A549 (cell line): ENCODE measurements at regions not wholly inside any gene's neighbourhood (a gene's known extent, or its start where the extent isn't known, plus 50 kb on each side); places are given as distances from the start of the nearest gene placed in this dataset.

Experiments
- ATAC-seq, 2 experiments: fragments of 200-7000 bp in 1 of 2; fragments of >200 bp in 1 of 2; cut with Nextera tagmentation in 1 of 2; cut with Tn5 transposase in 1 of 2; 3 replicates each; pipeline versions ENCODE4 v1.8.0 to v1.9.1; 2018 to 2020; ENCODE audit warnings: mild to moderate bottlenecking in 1 of 2, moderate library complexity in 1 of 2
- CTCF ChIA-PET: fragments of 300-600 bp; sonication (Branson Sonifier 250); formaldehyde crosslinking; extraction: SDS; loops from one replicate; lab custom pipeline; 2021; ENCODE audit warnings: antibody characterized with exemption, inconsistent platforms; lab: Yijun Ruan, JAX
- POLR2A ChIA-PET: fragments of 350-600 bp; formaldehyde crosslinking; extraction: SDS; loops from one replicate; lab custom pipeline; 2021; ENCODE audit warnings: antibody characterized with exemption, inconsistent platforms; lab: Yijun Ruan, JAX
- DNase-seq, 2 experiments: peaks; one replicate each; pipeline versions ENCODE4 v3.0.0 to v3.0.0-alpha.2; 2011 to 2016; ENCODE audit warnings: low read depth in 1 of 2, low spot score in 1 of 2
- FAIRE-seq: peaks from 2 replicates; lab custom pipeline; 2011; peaks lifted over from hg19 to GRCh38; lab: Jason Lieb, UNC
- H3K27ac ChIP-seq, 2 experiments: fragments of >200 bp; sonication (Bioruptor Twin); formaldehyde crosslinking; 3 replicates each; pipeline ENCODE4 v1.5.1; 2016 to 2017
- H3K4me1 ChIP-seq: fragments of >200 bp; sonication (Bioruptor Twin); formaldehyde crosslinking; 3 replicates; pipeline ENCODE4 v1.6.1; 2016
- H3K4me2 ChIP-seq: fragments of >200 bp; sonication (Bioruptor Twin); formaldehyde crosslinking; 3 replicates; pipeline ENCODE4 v1.6.1; 2016
- H3K4me3 ChIP-seq: fragments of >200 bp; sonication (Bioruptor Twin); formaldehyde crosslinking; 3 replicates; pipeline ENCODE4 v1.5.1; 2016
- H3K9me3 ChIP-seq: fragments of >200 bp; sonication (Bioruptor Twin); formaldehyde crosslinking; 3 replicates; pipeline ENCODE4 v1.6.1; 2016
- BHLHE40 ChIP-seq: IDR thresholded peaks from 2 replicates; pipeline ENCODE4 v1.6.1; 2012; ENCODE audit warnings: low read depth, low read length, inconsistent platforms
- CBX8 ChIP-seq: fragments of 200-600 bp; sonication (generic); IDR thresholded peaks from 2 replicates; pipeline ENCODE4 v1.6.1; 2016
- CHD4 ChIP-seq: fragments of 200-600 bp; sonication (generic); IDR thresholded peaks from 2 replicates; pipeline ENCODE4 v1.6.1; 2016; ENCODE audit warnings: antibody characterized with exemption, mild to moderate bottlenecking, borderline replicate concordance
- E2F6 ChIP-seq: IDR thresholded peaks from 2 replicates; pipeline ENCODE4 v1.6.1; 2012; ENCODE audit warnings: low read depth, borderline replicate concordance
- EHMT2 ChIP-seq: fragments of 200-600 bp; sonication (generic); IDR thresholded peaks from 2 replicates; pipeline ENCODE4 v1.6.1; 2016; ENCODE audit warnings: antibody characterized with exemption, low read depth, mild to moderate bottlenecking, moderate library complexity
- ELK1 ChIP-seq: fragments of 150-350 bp; IDR thresholded peaks from 2 replicates; pipeline ENCODE4 v1.6.1; 2014; ENCODE audit warnings: low read depth, mild to moderate bottlenecking, low read length
- FOSB ChIP-seq: fragments of 250-450 bp; sonication (Bioruptor Pico); IDR thresholded peaks from 2 replicates; pipeline ENCODE4 v1.5.0; 2020; ENCODE audit warnings: mild to moderate bottlenecking, moderate library complexity
- HEYL ChIP-seq: fragments of 250-450 bp; sonication (Bioruptor Pico); IDR thresholded peaks from 2 replicates; pipeline ENCODE4 v1.8.0; 2021; ENCODE audit warnings: mild to moderate bottlenecking, moderate library complexity
- HOXA7 ChIP-seq: fragments of 250-450 bp; sonication (Bioruptor Pico); IDR thresholded peaks from 2 replicates; pipeline ENCODE4 v1.5.0; 2020; ENCODE audit warnings: mild to moderate bottlenecking, moderate library complexity
- JUNB ChIP-seq: fragments of >200 bp; sonication (Bioruptor Twin); formaldehyde crosslinking; IDR thresholded peaks from 2 replicates; pipeline ENCODE4 v1.6.1; 2016
- KDM5A ChIP-seq: fragments of 200-600 bp; sonication (generic); IDR thresholded peaks from 2 replicates; pipeline ENCODE4 v1.6.1; 2016; ENCODE audit warnings: antibody characterized with exemption, mild to moderate bottlenecking
- NPAS2 ChIP-seq: fragments of 250-450 bp; sonication (Bioruptor Pico); IDR thresholded peaks from 2 replicates; pipeline ENCODE4 v1.8.0; 2022; ENCODE audit warnings: mild to moderate bottlenecking, moderate library complexity, borderline replicate concordance
- PBX3 ChIP-seq: IDR thresholded peaks from 2 replicates; pipeline ENCODE4 v1.6.1; 2012
- PHF8 ChIP-seq: fragments of 200-600 bp; sonication (generic); IDR thresholded peaks from 2 replicates; pipeline ENCODE4 v1.6.1; 2016; ENCODE audit warnings: low read depth, mild to moderate bottlenecking, antibody characterized with exemption, moderate library complexity, borderline replicate concordance
- POLR2A ChIP-seq: IDR thresholded peaks from 2 replicates; pipeline ENCODE4 v1.6.1; 2012; ENCODE audit warnings: mild to moderate bottlenecking, low read length
- RFX5 ChIP-seq: fragments of 450-650 bp; IDR thresholded peaks from 2 replicates; pipeline ENCODE4 v1.7.1; 2014; ENCODE audit warnings: antibody characterized with exemption, mild to moderate bottlenecking, moderate library complexity
- SREBF2 ChIP-seq: fragments of 450-650 bp; IDR thresholded peaks from 2 replicates; pipeline ENCODE4 v1.6.1; 2014; ENCODE audit warnings: mild to moderate bottlenecking, moderate library complexity
- TFCP2L1 ChIP-seq: fragments of 250-450 bp; sonication (Bioruptor Pico); IDR thresholded peaks from 2 replicates; pipeline ENCODE4 v1.5.0; 2021; ENCODE audit warnings: mild to moderate bottlenecking
- ZC3H11A ChIP-seq: fragments of 450-650 bp; IDR thresholded peaks from 2 replicates; pipeline ENCODE4 v1.6.1; 2014; ENCODE audit warnings: antibody characterized with exemption, mild to moderate bottlenecking
- ZNF302 ChIP-seq: fragments of 250-450 bp; sonication (Bioruptor Pico); IDR thresholded peaks from 2 replicates; pipeline ENCODE4 v1.9.0; 2021; ENCODE audit warnings: inconsistent platforms, mild to moderate bottlenecking, moderate library complexity
- ZSCAN20 ChIP-seq: fragments of 250-450 bp; sonication (Bioruptor Pico); IDR thresholded peaks from 2 replicates; pipeline ENCODE4 v1.8.0; 2022; ENCODE audit warnings: mild to moderate bottlenecking, moderate library complexity
- WGBS: methylation state at CpG from one replicate; pipeline ENCODE4 v1.1.6; 2017; ENCODE audit errors: missing lambda C conversion rate; 5-methylcytosine and 5-hydroxymethylcytosine counted together
- TF ChIP-seq, protein P1 (sequence below): fragments of >200 bp; sonication (Bioruptor Twin); formaldehyde crosslinking; IDR thresholded peaks from 2 replicates; pipeline ENCODE4 v1.6.1; 2016
- TF ChIP-seq, protein P2 (sequence below): fragments of >200 bp; sonication (Bioruptor Twin); formaldehyde crosslinking; IDR thresholded peaks from 3 replicates; pipeline ENCODE4 v1.6.1; 2016
- TF ChIP-seq, protein P3 (sequence below): IDR thresholded peaks from 2 replicates; pipeline ENCODE4 v1.6.1; 2012
- TF ChIP-seq, protein P4 (sequence below): fragments of >200 bp; sonication (Bioruptor Twin); formaldehyde crosslinking; IDR thresholded peaks from 3 replicates; pipeline ENCODE4 v1.5.1; 2016

- TF ChIP-seq E2F6: no peak
- no peak for TF ChIP-seq POLR2A
- no peak for TF ChIP-seq BHLHE40
- no peak for TF ChIP-seq RFX5
Measured at GRCh38 chr10:78864761-78865537, 203.8 kb upstream of the ZMIZ1 start (continued).

DNA sequence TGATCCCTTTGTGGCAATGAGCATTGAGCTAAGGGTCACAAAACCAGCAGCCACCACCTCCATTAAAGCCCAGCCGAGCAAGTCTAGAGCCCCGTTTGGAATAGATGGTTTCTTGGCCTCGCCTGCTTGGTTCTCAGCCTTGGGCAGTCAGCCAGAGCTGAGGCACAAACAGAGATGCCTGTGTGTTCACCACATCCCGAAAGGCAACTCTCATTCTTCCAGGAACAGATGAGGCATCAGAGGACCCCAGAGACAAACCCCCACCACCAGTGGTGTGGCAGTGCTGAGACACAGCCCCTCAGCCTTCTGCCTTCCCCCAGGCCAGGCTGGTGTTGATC lies 203.3 kb upstream of the ZMIZ1 start:
- no peak for FAIRE-seq

DNA sequence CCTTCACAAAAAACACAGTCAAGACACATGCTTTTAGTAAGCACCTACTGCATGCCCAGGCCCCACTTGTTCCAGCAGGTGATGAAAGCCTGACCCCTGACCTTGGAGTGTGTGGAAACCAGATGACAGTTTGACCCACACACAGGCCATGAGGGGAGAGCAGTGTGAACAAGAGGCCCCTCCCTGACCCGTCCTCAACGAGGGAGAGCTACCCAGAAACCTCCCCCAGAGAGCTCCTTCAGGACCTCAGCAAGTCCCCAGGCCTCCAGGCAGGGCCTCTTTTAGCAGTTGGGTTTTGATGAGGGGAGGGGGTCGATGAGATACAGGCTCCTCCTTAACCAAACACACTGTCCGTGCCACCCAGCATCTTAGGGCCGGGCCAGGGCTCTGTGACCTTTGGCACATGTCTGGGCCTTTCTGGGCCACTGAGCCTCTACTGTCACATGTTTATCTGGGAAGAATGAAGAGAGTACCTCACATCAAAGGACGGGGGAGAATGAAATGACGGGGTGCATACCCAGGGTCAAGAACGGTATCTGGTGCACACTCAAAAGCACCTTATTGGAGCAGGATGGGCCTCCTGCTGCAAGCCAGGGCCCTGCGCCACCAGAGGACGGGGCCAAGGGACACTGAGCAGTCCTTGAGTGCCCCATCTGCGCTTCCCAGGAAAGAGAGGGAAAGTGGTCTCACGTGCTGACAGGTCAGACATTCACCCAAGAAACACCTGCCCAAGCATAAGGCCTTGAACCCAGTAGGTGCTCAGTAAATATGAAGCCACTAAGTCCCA lies 202.6 kb upstream of the ZMIZ1 start:
- WGBS: 64% methylated on average over 12 of the region's 12 CpGs
- FAIRE-seq: no peak
- ChIA-PET POLR2A (no interaction called here), CTCF (no interaction called here)
- H3K4me2 ChIP-seq: no peak overlapping the region
- no peak for TF ChIP-seq CHD4
- no peak for TF ChIP-seq ZNF302 (CRISPR knock-in tag)
- no peak for TF ChIP-seq TFCP2L1
- TF ChIP-seq HEYL (CRISPR knock-in tag): no peak
- no peak for TF ChIP-seq ELK1
- TF ChIP-seq RFX5: no peak
- TF ChIP-seq PHF8: no peak
- TF ChIP-seq, protein P1, sequence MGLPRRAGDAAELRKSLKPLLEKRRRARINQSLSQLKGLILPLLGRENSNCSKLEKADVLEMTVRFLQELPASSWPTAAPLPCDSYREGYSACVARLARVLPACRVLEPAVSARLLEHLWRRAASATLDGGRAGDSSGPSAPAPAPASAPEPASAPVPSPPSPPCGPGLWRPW: no peak
- TF ChIP-seq HOXA7 (CRISPR knock-in tag): no peak
- TF ChIP-seq, protein P2, sequence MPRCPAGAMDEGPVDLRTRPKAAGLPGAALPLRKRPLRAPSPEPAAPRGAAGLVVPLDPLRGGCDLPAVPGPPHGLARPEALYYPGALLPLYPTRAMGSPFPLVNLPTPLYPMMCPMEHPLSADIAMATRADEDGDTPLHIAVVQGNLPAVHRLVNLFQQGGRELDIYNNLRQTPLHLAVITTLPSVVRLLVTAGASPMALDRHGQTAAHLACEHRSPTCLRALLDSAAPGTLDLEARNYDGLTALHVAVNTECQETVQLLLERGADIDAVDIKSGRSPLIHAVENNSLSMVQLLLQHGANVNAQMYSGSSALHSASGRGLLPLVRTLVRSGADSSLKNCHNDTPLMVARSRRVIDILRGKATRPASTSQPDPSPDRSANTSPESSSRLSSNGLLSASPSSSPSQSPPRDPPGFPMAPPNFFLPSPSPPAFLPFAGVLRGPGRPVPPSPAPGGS: no peak
- TF ChIP-seq E2F6: no peak
- no peak for TF ChIP-seq JUNB
- no peak for TF ChIP-seq EHMT2
- TF ChIP-seq CBX8: no peak
- TF ChIP-seq, protein P3, sequence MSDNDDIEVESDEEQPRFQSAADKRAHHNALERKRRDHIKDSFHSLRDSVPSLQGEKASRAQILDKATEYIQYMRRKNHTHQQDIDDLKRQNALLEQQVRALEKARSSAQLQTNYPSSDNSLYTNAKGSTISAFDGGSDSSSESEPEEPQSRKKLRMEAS: no peak
- no peak for TF ChIP-seq PBX3
- no peak for TF ChIP-seq SREBF2
- no peak for TF ChIP-seq NPAS2 (CRISPR knock-in tag)
- TF ChIP-seq KDM5A: no peak
- no peaks in the 10 kb centered on the region for H3K4me1 ChIP-seq
- H3K9me3 ChIP-seq: no peaks in the 10 kb centered on the region
- H3K27ac ChIP-seq: no peak overlapping the region
- DNase-seq: no peak
- ATAC-seq: no peak
- H3K4me3 ChIP-seq: no peak overlapping the region

More for the DNA sequence above, 203.3 kb upstream of the ZMIZ1 start:
- H3K27ac ChIP-seq: no peak overlapping the region
- ATAC-seq: no peak
- DNase-seq: no peak
- TF ChIP-seq, protein P4, sequence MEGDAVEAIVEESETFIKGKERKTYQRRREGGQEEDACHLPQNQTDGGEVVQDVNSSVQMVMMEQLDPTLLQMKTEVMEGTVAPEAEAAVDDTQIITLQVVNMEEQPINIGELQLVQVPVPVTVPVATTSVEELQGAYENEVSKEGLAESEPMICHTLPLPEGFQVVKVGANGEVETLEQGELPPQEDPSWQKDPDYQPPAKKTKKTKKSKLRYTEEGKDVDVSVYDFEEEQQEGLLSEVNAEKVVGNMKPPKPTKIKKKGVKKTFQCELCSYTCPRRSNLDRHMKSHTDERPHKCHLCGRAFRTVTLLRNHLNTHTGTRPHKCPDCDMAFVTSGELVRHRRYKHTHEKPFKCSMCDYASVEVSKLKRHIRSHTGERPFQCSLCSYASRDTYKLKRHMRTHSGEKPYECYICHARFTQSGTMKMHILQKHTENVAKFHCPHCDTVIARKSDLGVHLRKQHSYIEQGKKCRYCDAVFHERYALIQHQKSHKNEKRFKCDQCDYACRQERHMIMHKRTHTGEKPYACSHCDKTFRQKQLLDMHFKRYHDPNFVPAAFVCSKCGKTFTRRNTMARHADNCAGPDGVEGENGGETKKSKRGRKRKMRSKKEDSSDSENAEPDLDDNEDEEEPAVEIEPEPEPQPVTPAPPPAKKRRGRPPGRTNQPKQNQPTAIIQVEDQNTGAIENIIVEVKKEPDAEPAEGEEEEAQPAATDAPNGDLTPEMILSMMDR: no peak
- no peak for TF ChIP-seq CHD4
- no peak for TF ChIP-seq ZSCAN20
- TF ChIP-seq FOSB: no peak
- TF ChIP-seq ZC3H11A: no peak
- CTCF ChIA-PET: no interaction called here
- 39% methylated on average over 3 of the region's 4 CpGs for WGBS
- H3K4me1 ChIP-seq: no peaks in the 10 kb centered on the region
- POLR2A ChIA-PET: no interaction called here
- H3K9me3 ChIP-seq: no peaks in the 10 kb centered on the region
- H3K4me2 ChIP-seq: no peak overlapping the region
- no peak overlapping the region for H3K4me3 ChIP-seq
